Stomach (tissue), 8 donors: ENCODE measurements at regions not wholly inside any gene's neighbourhood (a gene's known extent, or its start where the extent isn't known, plus 50 kb on each side); places are given as distances from the start of the nearest gene placed in this dataset.

Experiments
- DNase-seq, 2 donors: peaks; one replicate each; pipeline versions ENCODE4 v3.0.0 to v3.0.0-alpha.2; 2013 to 2019
- H3K27ac ChIP-seq, 5 donors: fragments of 200-600 bp in 4 of 5; sonication (generic) in 4 of 5; one replicate each; pipeline ENCODE4 v1.5.1; 2013 to 2019; ENCODE audit warnings: mild to moderate bottlenecking in 1 of 5, moderate library complexity in 1 of 5
- H3K27me3 ChIP-seq, 3 donors: fragments of 200-600 bp; sonication (generic); one replicate each; pipeline ENCODE4 v1.5.1; 2017 to 2019; ENCODE audit warnings: mixed run types in 1 of 3
- H3K36me3 ChIP-seq, 4 donors: fragments of 200-600 bp; sonication (generic); 1 replicate in 3 of 4; 2 replicates in 1 of 4; pipeline ENCODE4 v1.5.1; 2016 to 2019
- H3K4me1 ChIP-seq, 4 donors: fragments of 200-600 bp; sonication (generic); one replicate each; pipeline ENCODE4 v1.5.1; 2016 to 2019
- H3K4me3 ChIP-seq, 4 donors: fragments of 200-600 bp; sonication (generic) in 3 of 4; one replicate each; pipeline ENCODE4 v1.5.1; 2016 to 2019; ENCODE audit warnings: mild to moderate bottlenecking in 1 of 4
- H3K9me3 ChIP-seq, 4 donors: fragments of 200-600 bp; sonication (generic); one replicate each; pipeline ENCODE4 v1.5.1; 2016 to 2019
- CTCF ChIP-seq, 7 experiments: fragments of 450-650 bp in 4 of 7; fragments of 200-600 bp in 3 of 7; sonication (generic) in 3 of 7; IDR thresholded peaks; one replicate each; pipeline ENCODE4 v1.5.1; 2016 to 2019; ENCODE audit warnings: antibody characterized with exemption in 7 of 7, control low read depth in 2 of 7, mild to moderate bottlenecking in 1 of 7
- EP300 ChIP-seq: sonication (generic); formaldehyde crosslinking; IDR thresholded peaks from one replicate; pipeline ENCODE4 v1.6.1; 2017; ENCODE audit warnings: antibody characterized with exemption
- POLR2A ChIP-seq, 4 donors: fragments of 450-650 bp; IDR thresholded peaks; one replicate each; pipeline ENCODE4 v1.6.1; 2016; ENCODE audit warnings: antibody characterized with exemption in 4 of 4, control low read depth in 2 of 4, mild to moderate bottlenecking in 1 of 4, moderate library complexity in 1 of 4
- POLR2AphosphoS5 ChIP-seq, 3 donors: sonication (generic); formaldehyde crosslinking; IDR thresholded peaks; one replicate each; pipeline ENCODE4 v1.6.1; 2016; ENCODE audit warnings: antibody characterized with exemption in 3 of 3
- WGBS, 5 donors: extraction: QIAGEN DNeasy Blood & Tissue Kit in 3 of 5; methylation state at CpG; one replicate each; pipeline versions ENCODE4 v1.1.5 to v1.1.7; 2013 to 2018; 5-methylcytosine and 5-hydroxymethylcytosine counted together
- intact Hi-C: fragments of 100-400 bp; cut with DNase I; formaldehyde crosslinking; loops from one replicate; pipeline ENCODE4 v1.15.1; 2023; ENCODE audit warnings: low total_unique reads
- donor health status: healthy with polysubstance abuse.
- donor health status: Bipolar disorder and iron deficiency.
- donor health status: healthy.

- DNase-seq, result no peak
- Histone ChIP-seq H3K4me1 (no peaks in the 10 kb centered on the region), H3K27ac (no peak overlapping the region), H3K36me3 (no peaks in the 10 kb centered on the region), H3K4me3 (no peak overlapping the region), H3K9me3 (no peaks in the 10 kb centered on the region), H3K27me3 (no peaks in the 10 kb centered on the region)
- no peak for TF ChIP-seq POLR2AphosphoS5 (IDR thresholded peaks at IDR 0.05)
- TF ChIP-seq POLR2A (IDR thresholded peaks at IDR 0.05), result no peak
- TF ChIP-seq EP300, result no peak
- TF ChIP-seq CTCF (IDR thresholded peaks at IDR 0.05), result no peak
- 80 to 98% (median 94%) methylated on average over 1 of the region's 1 CpG for WGBS, 5 donors
- intact Hi-C loops, result no loop called here
These were observed 111.0 kb downstream of the PFDN4 start for GRCh38 chr20:54318892-54319291.

GRCh38 chr20:54320148-54320607, 112.3 kb downstream of the PFDN4 start:
- DNase-seq, result no peak
- WGBS, 5 donors, result 41 to 58% (median 53%) methylated on average over 4 of the region's 4 CpGs
- no peaks in the 10 kb centered on the region for H3K27me3 ChIP-seq
- H3K36me3 ChIP-seq, result no peaks in the 10 kb centered on the region
- intact Hi-C loops, result no loop called here
- H3K27ac ChIP-seq, result no peak overlapping the region
- TF ChIP-seq EP300, result no peak
- TF ChIP-seq CTCF (IDR thresholded peaks at IDR 0.05), result no peak
- TF ChIP-seq POLR2A (IDR thresholded peaks at IDR 0.05), result no peak
- no peak for TF ChIP-seq POLR2AphosphoS5 (IDR thresholded peaks at IDR 0.05)
- H3K9me3 ChIP-seq, result no peaks in the 10 kb centered on the region
- no peak overlapping the region for H3K4me3 ChIP-seq
- H3K4me1 ChIP-seq, result no peaks in the 10 kb centered on the region

- Histone ChIP-seq H3K4me1 (no peaks in the 10 kb centered on the region), H3K27me3 (no peaks in the 10 kb centered on the region), H3K27ac (no peak overlapping the region), H3K9me3 (no peaks in the 10 kb centered on the region), H3K36me3 (no peaks in the 10 kb centered on the region), H3K4me3 (no peak overlapping the region)
- TF ChIP-seq CTCF (IDR thresholded peaks at IDR 0.05), result no peak
- no peak for TF ChIP-seq POLR2A (IDR thresholded peaks at IDR 0.05)
- no peak for TF ChIP-seq POLR2AphosphoS5 (IDR thresholded peaks at IDR 0.05)
- TF ChIP-seq EP300, result no peak
- 73 to 79% (median 78%) methylated on average over 3 of the region's 3 CpGs for WGBS, 5 donors
- DNase-seq, result no peak
- intact Hi-C loops, result no loop called here
These were observed 113.6 kb downstream of the PFDN4 start for GRCh38 chr20:54321352-54322087.

- no peak for TF ChIP-seq POLR2AphosphoS5 (IDR thresholded peaks at IDR 0.05)
- TF ChIP-seq EP300, result no peak
- TF ChIP-seq CTCF (IDR thresholded peaks at IDR 0.05), result no peak
- TF ChIP-seq POLR2A (IDR thresholded peaks at IDR 0.05), result no peak
- H3K4me1 ChIP-seq, result no peaks in the 10 kb centered on the region
- H3K27me3 ChIP-seq, result no peaks in the 10 kb centered on the region
- intact Hi-C loops, result no loop called here
- H3K4me3 ChIP-seq, result no peak overlapping the region
- no peaks in the 10 kb centered on the region for H3K9me3 ChIP-seq
- WGBS, 5 donors, result 85 to 92% (median 86%) methylated on average over 2 of the region's 2 CpGs
- DNase-seq, result no peak
- H3K27ac ChIP-seq, result no peak overlapping the region
- H3K36me3 ChIP-seq, result no peaks in the 10 kb centered on the region
These were observed 115.4 kb downstream of the PFDN4 start for GRCh38 chr20:54323227-54323734.
